ENCODE measurements at regions not wholly inside any gene's neighbourhood (a gene's known extent, or its start where the extent isn't known, plus 50 kb on each side); places are given as distances from the start of the nearest gene placed in this dataset.

GRCh38 chr5:106739127-106739526, 931.6 kb downstream of the EFNA5 start:
- no peak for TF ChIP-seq CTCF (IDR thresholded peaks at IDR 0.05; ENCODE audit: insufficient read depth, low read depth, low read length)
- no peak for TF ChIP-seq EZH2 (IDR thresholded peaks at IDR 0.05; ENCODE audit: insufficient read depth, low read length)

All from astrocyte (in vitro differentiated cells and primary cell).